Skeletal muscle satellite cell (primary cell): ENCODE measurements at regions not wholly inside any gene's neighbourhood (a gene's known extent, or its start where the extent isn't known, plus 50 kb on each side); places are given as distances from the start of the nearest gene placed in this dataset.

Experiments used
- H3K27me3 ChIP-seq: 2 replicates; pipeline ENCODE4 v1.7.0; 2013; ENCODE audit warnings: low read length; ENCODE audit not compliant: control insufficient read depth, insufficient read depth
- H3K36me3 ChIP-seq: 2 replicates; pipeline ENCODE4 v1.7.0; 2013; ENCODE audit warnings: mild to moderate bottlenecking, control low read depth, low read length; ENCODE audit not compliant: insufficient read depth
- H3K4me1 ChIP-seq: 2 replicates; pipeline ENCODE4 v1.7.0; 2013; ENCODE audit warnings: low read length; ENCODE audit not compliant: control insufficient read depth, insufficient read depth
- H3K4me2 ChIP-seq: 2 replicates; pipeline ENCODE4 v1.7.0; 2013; ENCODE audit warnings: mild to moderate bottlenecking, low read length
- H3K4me3 ChIP-seq: 2 replicates; pipeline ENCODE4 v1.7.0; 2013; ENCODE audit warnings: low read length
- H3K9ac ChIP-seq: 2 replicates; pipeline ENCODE4 v1.7.0; 2013; ENCODE audit warnings: mild to moderate bottlenecking, low read depth, low read length, moderate library complexity
- H3K9me3 ChIP-seq: replicated peaks from 2 replicates; pipeline ENCODE4 v1.7.0; 2013; ENCODE audit warnings: mild to moderate bottlenecking, control low read depth, low read length

DNA sequence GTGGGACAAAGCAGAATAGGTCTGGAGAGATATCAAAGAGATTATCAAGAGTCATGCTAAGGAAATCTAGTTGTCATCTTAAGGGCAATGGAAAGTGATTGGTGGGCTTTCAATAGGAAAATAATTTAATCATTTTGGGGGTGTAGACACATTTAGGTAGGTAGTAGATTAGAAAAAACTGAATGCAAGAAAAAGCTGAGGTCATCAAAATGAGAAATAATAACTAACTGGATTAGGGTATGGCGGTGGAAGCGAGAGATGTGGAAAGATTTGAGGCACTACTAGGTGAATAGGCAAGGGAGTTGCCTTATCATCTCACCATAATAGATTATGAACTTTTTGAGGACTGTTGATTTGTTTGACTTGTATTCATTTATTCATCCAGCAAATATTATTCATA lies 393.2 kb upstream of the ZNF608 start:
- Histone ChIP-seq H3K9me3 (no peaks in the 10 kb centered on the region), H3K36me3 (no peaks in the 10 kb centered on the region), H3K4me3 (no peak overlapping the region), H3K27me3 (no peaks in the 10 kb centered on the region), H3K9ac (no peak overlapping the region), H3K4me1 (peaks cover 19% of the 10 kb centered on the region), H3K4me2 (no peak overlapping the region)

DNA sequence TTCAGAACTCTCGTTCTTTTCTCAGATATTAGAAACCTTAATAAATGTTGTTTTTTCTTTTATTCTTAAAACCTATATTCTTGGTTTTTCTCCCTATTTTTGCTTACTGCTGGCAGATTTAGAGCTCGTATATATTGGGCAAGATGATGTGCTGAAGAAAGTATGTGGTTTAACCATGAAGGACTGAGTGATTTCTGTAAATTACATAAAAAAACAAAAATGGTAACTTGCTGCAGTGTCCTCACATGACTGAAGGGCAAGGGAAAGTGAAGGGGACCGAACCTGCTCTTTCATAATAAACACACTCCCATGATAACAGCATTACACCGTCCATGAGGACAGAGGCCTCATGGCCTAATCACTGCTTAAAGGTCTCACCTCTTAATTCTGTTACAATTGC lies 393.8 kb upstream of the ZNF608 start:
- Histone ChIP-seq H3K9me3 (no peaks in the 10 kb centered on the region), H3K27me3 (no peaks in the 10 kb centered on the region), H3K4me2 (no peak overlapping the region), H3K36me3 (no peaks in the 10 kb centered on the region), H3K4me3 (no peak overlapping the region), H3K4me1 (peaks cover 14% of the 10 kb centered on the region), H3K9ac (no peak overlapping the region)

GRCh38 chr5:125140855-125141254 lies 394.4 kb upstream of the ZNF608 start:
- Histone ChIP-seq H3K36me3 (no peaks in the 10 kb centered on the region), H3K4me1 (peaks cover 11% of the 10 kb centered on the region), H3K4me2 (no peak overlapping the region), H3K9ac (no peak overlapping the region), H3K4me3 (no peak overlapping the region), H3K27me3 (no peaks in the 10 kb centered on the region), H3K9me3 (no peaks in the 10 kb centered on the region)

GRCh38 chr5:125142458-125142857 lies 396.0 kb upstream of the ZNF608 start:
- Histone ChIP-seq H3K4me3 (no peak overlapping the region), H3K4me1 (peaks cover 11% of the 10 kb centered on the region), H3K9ac (no peak overlapping the region), H3K27me3 (no peaks in the 10 kb centered on the region), H3K4me2 (no peak overlapping the region), H3K9me3 (no peaks in the 10 kb centered on the region), H3K36me3 (no peaks in the 10 kb centered on the region)

DNA sequence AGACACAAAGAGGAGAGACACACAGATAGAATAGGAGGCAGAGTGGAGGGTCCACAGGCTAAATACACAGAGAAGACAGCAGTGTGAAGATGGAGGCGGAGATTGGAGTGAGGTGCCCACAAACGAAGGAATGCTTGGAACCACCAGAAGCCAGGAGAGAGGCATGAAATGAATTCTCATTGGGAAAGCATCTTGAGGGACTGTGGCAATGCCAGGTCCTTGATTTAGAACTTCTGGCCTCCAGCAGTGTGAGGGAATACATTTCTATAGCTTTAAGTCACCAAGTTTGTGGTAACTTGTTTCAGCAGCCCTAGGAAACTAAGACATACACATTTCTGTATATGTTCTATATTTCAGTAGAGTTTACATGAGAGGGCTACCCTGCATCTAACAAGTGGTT lies 396.6 kb upstream of the ZNF608 start:
- H3K9me3 ChIP-seq = no peaks in the 10 kb centered on the region
- H3K27me3 ChIP-seq = no peaks in the 10 kb centered on the region
- no peaks in the 10 kb centered on the region for H3K36me3 ChIP-seq
- H3K4me3 ChIP-seq = no peak overlapping the region
- no peak overlapping the region for H3K9ac ChIP-seq
- H3K4me2 ChIP-seq = no peak overlapping the region
- H3K4me1 ChIP-seq = peaks cover 11% of the 10 kb centered on the region

DNA sequence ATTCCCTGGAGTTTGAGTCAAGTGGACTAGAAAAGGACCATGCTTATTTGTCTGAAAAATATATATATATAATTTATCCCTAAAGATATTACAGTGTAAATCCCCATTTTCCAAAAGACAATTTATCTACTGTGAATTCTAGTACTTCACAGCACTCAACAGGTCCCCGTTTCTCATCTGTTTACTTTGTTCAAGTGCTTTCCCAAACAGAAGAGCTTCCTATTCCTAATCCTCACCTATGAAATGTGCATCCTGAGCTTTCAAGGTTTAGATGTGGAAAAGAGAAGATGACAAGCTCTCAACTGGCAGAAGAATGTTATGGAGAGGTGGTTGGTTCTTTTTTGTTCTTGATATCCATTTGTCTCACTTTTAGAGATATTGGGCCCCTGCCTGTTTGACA lies 401.6 kb upstream of the ZNF608 start:
- Histone ChIP-seq H3K9ac (no peak overlapping the region), H3K27me3 (no peaks in the 10 kb centered on the region)

DNA sequence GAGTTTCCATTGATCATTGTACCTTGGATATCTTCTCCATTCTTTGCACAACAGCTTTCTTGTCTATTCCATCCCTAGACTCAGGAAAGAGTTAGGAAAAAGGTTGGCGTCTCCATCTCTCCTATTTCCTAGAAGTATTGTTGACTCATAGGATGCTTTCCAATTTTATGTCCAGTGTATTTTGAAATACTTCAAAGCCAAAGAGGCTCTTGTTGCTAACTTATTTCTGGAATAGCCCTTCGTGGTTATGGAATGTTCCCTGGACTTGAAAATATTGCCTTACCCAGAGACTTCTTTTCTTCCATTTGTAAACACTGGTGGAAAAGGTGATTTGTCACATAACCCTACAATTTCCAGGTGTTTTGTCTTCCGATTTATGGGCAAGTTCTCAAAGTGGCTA lies 402.3 kb upstream of the ZNF608 start:
- Histone ChIP-seq H3K36me3 (no peaks in the 10 kb centered on the region), H3K4me2 (no peak overlapping the region), H3K9ac (no peak overlapping the region), H3K9me3 (no peaks in the 10 kb centered on the region), H3K27me3 (no peaks in the 10 kb centered on the region), H3K4me1 (peaks cover 4% of the 10 kb centered on the region), H3K4me3 (no peak overlapping the region)

More for the DNA sequence above, 401.6 kb upstream of the ZNF608 start:
- no peak overlapping the region for H3K4me3 ChIP-seq
- H3K9me3 ChIP-seq = no peaks in the 10 kb centered on the region
- no peak overlapping the region for H3K4me2 ChIP-seq
- peaks cover 4% of the 10 kb centered on the region for H3K4me1 ChIP-seq
- no peaks in the 10 kb centered on the region for H3K36me3 ChIP-seq

DNA sequence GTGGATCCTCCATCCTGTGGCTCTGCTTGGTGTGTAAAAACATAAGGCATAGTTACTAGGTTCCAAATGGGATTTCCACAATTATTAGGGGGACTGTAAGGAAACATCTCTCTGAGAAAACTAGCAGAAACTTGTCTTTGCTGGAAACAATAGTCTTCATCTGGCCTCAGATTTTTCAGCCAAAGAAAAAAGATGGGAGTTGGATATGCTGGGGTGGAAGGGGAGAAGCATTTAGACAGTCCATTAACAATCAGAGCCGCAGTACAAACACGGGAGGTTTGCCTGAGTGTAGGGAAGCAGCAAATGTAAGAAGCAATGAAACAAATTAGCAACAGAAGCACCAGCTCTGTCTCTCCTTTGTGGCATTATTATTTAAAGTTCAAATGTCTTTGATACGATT lies 402.7 kb upstream of the ZNF608 start:
- Histone ChIP-seq H3K27me3 (no peaks in the 10 kb centered on the region), H3K4me2 (no peak overlapping the region), H3K9ac (no peak overlapping the region), H3K4me3 (no peak overlapping the region), H3K36me3 (no peaks in the 10 kb centered on the region), H3K9me3 (no peaks in the 10 kb centered on the region), H3K4me1 (peaks cover 6% of the 10 kb centered on the region)

GRCh38 chr5:125149527-125149926 lies 403.1 kb upstream of the ZNF608 start:
- Histone ChIP-seq H3K9ac (no peak overlapping the region), H3K27me3 (no peaks in the 10 kb centered on the region), H3K4me3 (no peak overlapping the region), H3K4me2 (no peak overlapping the region), H3K4me1 (peaks cover 10% of the 10 kb centered on the region), H3K9me3 (no peaks in the 10 kb centered on the region), H3K36me3 (no peaks in the 10 kb centered on the region)

- H3K27me3 ChIP-seq = no peaks in the 10 kb centered on the region
- no peaks in the 10 kb centered on the region for H3K36me3 ChIP-seq
- H3K4me2 ChIP-seq = no peak overlapping the region
- no peak overlapping the region for H3K4me3 ChIP-seq
- H3K9ac ChIP-seq = no peak overlapping the region
- no peaks in the 10 kb centered on the region for H3K9me3 ChIP-seq
- peaks cover 14% of the 10 kb centered on the region for H3K4me1 ChIP-seq
Observed at GRCh38 chr5:125150041-125150669, 403.7 kb upstream of the ZNF608 start.

DNA sequence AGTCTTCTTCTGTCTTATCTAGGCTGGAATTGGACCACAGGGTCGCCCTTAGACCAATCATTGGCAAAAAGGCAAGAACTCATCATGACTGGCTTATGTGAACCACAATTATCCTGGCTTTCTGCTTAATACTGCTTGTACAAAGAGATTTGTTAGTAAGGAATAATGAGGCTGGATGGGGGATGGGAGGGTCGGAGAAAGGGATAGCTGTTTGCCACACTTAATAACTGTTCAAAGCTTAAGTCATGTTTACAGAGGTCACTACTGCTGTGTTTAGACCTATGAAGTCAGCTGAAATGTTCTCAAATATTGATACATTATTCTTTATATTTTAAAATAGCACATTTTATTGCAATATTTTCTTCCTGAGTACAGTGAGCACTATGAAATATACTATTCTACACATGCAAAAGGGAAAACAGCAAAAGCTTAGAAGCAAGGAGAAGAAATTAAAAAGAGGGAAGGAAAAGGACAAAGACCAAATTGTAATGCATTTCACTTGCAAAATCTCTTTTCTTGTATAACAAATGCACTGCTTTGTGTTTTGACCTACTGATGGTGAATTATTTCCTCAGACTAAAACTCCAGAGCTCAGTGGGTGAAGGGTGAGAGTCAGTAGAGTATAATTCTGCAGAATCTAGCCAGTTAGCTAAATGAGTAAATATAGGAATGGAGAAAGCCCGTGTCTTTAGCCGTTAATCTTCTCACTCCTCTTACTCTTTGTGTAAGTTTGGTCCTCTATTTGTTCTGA lies 404.9 kb upstream of the ZNF608 start:
- Histone ChIP-seq H3K4me1 (peaks cover 14% of the 10 kb centered on the region), H3K9ac (no peak overlapping the region), H3K4me2 (no peak overlapping the region)

GRCh38 chr5:125152044-125152443 lies 405.6 kb upstream of the ZNF608 start:
- H3K4me1 ChIP-seq = peaks cover 14% of the 10 kb centered on the region
- H3K4me3 ChIP-seq = no peak overlapping the region
- no peaks in the 10 kb centered on the region for H3K27me3 ChIP-seq
- no peak overlapping the region for H3K9ac ChIP-seq
- H3K36me3 ChIP-seq = no peaks in the 10 kb centered on the region
- no peaks in the 10 kb centered on the region for H3K9me3 ChIP-seq
- no peak overlapping the region for H3K4me2 ChIP-seq

More for the DNA sequence above, 404.9 kb upstream of the ZNF608 start:
- no peaks in the 10 kb centered on the region for H3K27me3 ChIP-seq
- no peaks in the 10 kb centered on the region for H3K9me3 ChIP-seq
- H3K36me3 ChIP-seq = no peaks in the 10 kb centered on the region
- H3K4me3 ChIP-seq = no peak overlapping the region
